ENCODE measurements at regions not wholly inside any gene's neighbourhood (a gene's known extent, or its start where the extent isn't known, plus 50 kb on each side); places are given as distances from the start of the nearest gene placed in this dataset.
"Not testable (repeated sequence)": the region's sequence is repeated elsewhere in the genome, so short reads cannot be mapped to it uniquely, and the experiment has no call there.

- TF ChIP-seq, protein P1, sequence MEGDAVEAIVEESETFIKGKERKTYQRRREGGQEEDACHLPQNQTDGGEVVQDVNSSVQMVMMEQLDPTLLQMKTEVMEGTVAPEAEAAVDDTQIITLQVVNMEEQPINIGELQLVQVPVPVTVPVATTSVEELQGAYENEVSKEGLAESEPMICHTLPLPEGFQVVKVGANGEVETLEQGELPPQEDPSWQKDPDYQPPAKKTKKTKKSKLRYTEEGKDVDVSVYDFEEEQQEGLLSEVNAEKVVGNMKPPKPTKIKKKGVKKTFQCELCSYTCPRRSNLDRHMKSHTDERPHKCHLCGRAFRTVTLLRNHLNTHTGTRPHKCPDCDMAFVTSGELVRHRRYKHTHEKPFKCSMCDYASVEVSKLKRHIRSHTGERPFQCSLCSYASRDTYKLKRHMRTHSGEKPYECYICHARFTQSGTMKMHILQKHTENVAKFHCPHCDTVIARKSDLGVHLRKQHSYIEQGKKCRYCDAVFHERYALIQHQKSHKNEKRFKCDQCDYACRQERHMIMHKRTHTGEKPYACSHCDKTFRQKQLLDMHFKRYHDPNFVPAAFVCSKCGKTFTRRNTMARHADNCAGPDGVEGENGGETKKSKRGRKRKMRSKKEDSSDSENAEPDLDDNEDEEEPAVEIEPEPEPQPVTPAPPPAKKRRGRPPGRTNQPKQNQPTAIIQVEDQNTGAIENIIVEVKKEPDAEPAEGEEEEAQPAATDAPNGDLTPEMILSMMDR (IDR thresholded peaks at IDR 0.05): not testable (repeated sequence)
- not testable (repeated sequence) for TF ChIP-seq POLR2A (IDR thresholded peaks at IDR 0.05)
These were observed 75.1 kb downstream of the KCNJ18 start for GRCh38 chr17:21767162-21768156.
